ENCODE measurements at regions not wholly inside any gene's neighbourhood (a gene's known extent, or its start where the extent isn't known, plus 50 kb on each side); places are given as distances from the start of the nearest gene placed in this dataset.
"Not testable (repeated sequence)": the region's sequence is repeated elsewhere in the genome, so short reads cannot be mapped to it uniquely, and the experiment has no call there.

DNA sequence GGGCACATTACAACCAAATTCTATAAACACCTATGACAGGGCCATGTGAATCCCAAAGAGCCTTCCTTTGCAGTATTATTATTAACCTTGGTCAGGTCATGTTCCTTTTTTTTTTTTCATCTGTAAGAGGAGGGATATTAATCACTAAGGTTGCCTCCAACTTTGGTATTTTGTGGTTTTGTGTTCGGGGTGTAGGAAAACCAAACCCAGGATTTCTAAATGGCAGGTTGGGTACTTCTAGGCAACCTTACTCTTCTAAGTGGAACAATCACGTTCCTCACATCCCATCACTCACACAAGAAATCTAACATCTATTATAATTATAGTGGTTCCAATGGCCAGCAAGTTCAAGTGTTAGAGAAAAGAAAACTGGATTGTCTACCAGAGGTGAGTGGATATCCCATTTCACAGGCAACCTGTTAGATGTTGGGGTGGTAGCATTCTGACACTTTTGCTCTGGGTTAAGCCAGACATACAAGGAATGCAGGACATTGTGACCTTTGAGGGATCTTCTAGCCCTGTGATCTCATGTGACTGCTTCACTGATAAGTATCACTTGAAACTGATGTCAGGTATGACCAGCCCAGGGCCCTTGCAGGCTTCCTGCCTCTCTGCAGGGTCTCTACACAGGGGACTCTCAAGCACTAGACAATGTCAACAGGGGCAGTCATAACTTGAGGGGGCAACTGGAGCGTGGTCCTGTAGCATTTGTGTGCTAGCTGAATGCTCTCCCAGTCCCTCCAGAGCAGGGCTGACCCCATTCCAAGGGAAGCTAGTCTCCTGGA is 126.2 kb upstream of the VLDLR start:
- no peak for DNase-seq (ENCODE audit: low spot score)

DNA sequence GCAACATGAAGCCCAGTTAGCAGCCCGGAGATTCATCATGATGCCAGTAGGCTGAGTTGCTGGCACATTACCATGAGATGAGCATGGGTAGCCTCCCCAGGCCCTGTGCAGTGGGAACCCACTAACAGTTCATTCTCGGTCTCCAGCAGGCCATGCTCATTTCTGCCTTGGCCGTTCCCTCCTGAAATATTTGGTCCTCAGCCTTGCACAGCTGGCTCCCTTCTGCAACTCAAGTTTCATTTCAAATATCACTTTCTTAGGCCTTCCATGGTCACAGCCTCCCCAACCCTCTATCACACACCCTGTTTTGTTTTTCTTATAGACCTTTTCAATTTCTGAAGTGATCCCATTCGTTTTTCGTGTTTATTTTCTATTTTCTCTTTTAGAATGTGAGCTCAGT is 125.4 kb upstream of the VLDLR start:
- no peak for DNase-seq (ENCODE audit: low spot score)

DNA sequence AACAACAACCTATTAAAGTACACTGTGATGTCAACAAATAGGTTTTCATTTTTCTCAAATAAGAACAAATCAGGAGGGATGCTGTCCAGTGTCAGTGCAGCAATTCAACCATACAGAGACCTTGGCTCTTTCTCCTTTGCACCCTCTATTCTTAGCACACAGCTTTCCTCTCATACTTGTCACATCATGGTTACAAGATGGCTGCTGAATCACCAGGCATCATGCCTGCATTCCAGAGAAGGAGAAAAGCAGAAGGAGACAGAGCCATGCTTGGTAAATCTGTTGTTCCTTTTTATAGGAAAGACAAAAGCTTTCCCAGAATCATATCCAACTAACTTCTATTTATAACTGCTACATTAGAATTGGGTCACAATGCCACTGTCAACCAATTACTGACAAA is 124.7 kb upstream of the VLDLR start:
- DNase-seq (ENCODE audit: low spot score) = no peak

DNA sequence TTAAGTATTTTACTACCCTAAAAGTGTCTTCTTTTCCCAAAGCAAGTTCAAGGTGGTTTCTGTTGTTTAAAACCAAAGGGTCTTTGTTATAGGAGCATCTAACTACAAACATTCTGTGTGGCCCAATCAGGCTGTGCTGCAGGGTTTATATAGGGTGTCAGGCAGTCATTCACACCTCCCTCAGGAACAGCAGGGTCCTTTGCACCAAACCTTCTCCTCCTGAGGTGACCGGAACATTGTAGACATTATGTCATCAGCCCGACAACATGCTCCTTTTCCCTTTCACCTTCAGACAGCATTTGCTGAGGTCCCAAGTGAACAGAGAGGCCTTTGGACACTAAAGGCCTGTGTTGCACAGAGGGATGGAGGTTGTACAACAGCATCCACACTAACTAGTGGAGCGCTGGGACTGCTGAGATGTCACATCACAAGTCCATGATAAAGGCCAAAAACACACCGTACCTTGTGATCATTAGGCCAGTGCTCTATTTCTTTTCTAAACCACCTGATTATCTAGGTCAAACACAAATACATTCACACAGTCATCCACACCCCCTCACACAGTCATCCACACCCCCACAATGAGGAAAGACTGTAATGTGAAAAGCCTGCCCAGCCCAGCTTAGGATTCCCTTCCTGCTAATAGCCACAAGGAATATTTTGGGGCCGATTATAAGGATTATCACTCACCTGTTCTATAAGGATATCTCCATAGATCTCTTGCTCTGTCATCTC is 123.8 kb upstream of the VLDLR start:
- DNase-seq (ENCODE audit: low spot score) = no peak

DNA sequence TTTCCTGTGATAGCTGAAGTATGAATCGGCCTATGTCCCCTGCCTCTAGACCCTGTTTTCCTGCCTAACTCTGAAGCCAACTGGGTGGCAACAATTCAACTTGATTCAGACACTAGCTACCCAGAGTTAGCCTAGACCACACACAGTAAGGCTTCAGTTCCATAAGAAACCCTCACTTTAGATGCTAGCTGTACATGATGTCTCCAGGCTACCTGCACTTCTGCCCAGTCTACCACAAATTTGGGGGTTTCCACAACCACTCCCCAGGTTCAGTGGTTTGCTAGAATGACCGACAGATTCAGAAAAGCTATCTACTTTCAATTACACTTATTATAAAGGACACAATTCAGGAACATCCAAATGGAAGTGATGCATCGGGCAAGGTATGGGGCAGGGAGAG is 119.4 kb upstream of the VLDLR start:
- DNase-seq (ENCODE audit: low spot score) = no peak

DNA sequence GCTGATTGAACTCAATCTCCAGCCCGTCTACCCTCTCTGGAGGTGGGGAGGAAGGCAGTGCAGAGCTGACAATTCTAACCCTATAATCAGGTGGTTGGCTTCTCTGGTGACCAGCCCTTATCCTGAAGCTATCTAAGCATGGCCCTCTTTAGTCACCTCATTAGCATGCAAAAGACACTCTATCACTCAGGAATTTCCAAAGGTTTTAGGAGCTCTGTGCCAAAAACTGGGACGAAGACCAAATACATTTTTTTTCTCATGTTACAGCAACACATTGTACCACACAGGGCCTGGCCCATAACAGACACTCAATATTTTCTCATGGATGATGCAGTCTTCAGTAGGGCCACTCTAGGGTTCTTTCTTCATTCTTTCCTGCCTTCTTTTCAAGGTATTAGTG is 118.8 kb upstream of the VLDLR start:
- no peak for DNase-seq (ENCODE audit: low spot score)

DNA sequence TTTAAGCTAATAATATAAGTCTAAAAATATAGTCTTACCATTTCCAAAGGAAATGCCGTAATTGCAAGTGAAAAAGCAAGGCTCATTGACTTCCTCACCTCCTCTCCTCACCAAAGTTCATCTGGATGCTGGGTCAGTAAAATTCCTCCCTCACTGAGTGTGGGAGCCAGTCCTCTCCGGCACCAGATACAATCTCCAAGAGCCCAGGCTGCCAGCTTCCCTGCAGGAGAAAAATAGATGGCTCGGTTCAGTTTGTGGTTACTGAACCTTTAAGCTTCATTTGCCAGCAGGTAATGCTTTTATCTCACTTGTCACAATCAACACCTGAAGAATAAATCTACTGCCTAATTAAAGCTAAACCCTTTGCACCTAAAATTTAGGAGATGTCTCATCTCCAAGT is 115.3 kb upstream of the VLDLR start:
- DNase-seq (ENCODE audit: low spot score) = no peak

GRCh38 chr9:2523591-2523990 is 98.0 kb upstream of the VLDLR start:
- DNase-seq (ENCODE audit: low spot score) = no peak

DNA sequence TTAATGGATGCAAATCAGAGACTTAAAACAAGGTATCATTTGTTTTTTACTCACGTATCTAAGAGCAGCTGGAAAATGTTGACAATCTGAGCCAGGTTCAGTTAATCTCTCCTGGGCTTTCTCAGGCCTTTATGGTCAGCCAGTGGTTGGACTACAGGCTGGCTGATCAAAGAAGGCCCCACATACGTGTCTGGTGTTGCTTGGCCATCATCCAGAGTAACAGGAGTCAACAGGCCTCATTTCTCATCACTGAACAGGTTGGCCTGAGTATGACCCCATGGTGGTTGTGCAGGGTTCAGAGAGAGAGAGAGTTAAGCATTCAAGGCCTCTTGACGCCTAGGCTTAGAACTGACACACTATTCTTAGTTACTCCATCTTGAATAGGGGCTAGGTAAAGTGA is 97.0 kb upstream of the VLDLR start:
- DNase-seq (ENCODE audit: low spot score) = no peak

DNA sequence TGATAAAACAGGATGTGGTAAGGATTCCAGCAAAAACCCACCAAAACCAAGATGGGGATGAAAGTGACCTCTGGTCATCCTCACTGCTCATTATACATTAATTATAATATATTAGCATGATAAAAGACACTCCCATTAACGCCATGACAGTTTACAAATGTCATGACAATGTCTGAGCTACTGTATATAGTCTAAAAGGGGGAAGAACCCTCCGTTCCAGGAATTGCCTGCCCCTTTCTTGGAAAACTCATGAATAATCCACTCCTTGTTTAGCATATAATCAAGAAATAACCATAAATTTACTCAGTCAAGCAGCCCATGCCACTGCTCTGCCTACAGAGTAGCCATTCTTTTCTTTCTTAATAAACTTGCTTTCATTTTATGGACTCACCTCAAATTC is 96.4 kb upstream of the VLDLR start:
- no peak for DNase-seq (ENCODE audit: low spot score)

DNA sequence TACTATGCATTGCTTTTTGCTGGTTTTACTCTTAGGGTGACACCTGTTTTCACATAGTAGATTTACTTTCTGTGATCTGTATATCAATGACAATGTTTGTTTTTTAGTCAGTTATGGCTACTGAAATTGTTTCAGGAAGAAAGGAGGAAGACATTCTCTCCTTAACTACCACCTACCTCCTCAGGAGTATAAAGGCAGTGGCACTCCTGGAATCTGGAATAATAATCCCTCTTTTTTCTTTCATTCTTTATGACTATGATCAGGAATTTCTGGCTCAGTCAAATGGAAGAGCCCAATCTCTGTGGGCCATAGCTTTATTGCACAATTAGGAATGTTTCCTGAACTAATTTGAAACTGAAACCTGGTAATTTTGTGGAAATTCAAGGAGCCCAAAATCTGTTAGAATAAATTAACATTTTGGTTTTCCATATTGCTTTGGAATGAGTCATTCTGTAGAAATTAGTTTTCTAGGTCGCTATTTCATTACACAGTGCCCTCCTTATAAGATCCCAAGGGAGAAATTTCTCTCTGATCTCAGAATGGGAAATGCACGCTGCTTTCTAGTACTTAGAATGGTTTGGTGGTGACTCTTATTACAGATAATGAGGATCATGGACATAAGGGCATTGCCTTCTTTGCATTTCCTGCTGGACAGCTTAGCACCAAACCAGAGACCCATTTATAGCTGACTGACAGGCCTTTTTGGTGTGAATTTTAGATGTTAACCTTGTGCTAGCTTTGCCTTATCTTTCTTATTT is 95.3 kb upstream of the VLDLR start:
- DNase-seq (ENCODE audit: low spot score) = no peak

- DNase-seq (ENCODE audit: low spot score) = no peak
These were observed 90.1 kb upstream of the VLDLR start for GRCh38 chr9:2531481-2531880.

DNA sequence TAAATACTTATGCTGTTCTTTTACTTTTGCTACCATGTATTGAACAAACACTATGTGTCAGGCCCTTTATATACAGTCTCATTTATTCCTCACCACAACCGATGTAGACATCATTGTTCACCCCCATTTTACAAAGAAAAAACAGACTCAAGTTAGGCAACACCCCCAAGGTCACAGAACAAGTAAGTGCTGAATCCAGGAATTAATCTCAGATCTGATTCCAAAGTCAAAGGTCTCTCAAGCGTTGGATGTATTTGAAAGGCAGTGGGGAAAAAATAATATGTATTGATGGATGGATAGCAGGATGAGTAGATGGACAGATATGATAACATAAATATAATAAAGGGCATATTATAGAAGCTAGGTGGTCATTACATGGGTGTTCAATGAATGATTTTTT is 85.1 kb upstream of the VLDLR start:
- no peak for DNase-seq (ENCODE audit: low spot score)

DNA sequence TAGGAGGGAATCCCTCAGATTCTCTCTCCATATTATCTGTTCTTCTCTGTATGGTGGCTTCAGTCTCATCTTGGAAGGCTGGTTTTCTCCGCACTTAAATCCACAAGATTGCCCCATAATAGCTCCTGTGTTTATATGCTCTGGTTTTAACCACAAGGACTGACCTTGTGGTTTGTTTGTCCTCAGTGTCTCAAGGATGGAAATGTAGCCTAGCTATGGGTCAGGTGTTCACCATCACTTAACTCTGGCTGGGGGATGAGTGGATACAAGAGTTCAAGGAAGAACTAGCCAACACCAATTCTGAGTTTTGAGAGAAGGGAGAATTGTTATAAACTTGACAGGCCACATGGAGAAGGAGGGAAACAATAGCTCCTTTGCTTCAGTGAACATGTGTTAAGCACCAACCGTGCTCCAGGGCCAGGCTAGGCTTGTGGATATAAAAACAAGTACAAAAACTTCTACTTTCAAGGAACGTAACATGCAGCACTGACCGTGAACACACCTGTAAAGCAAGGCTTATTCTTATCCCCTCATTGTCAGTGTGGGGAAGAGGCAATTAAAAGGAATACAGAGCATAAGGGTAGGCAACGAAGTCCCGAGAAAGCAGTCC is 75.6 kb upstream of the VLDLR start:
- DNase-seq (ENCODE audit: low spot score) = no peak

GRCh38 chr9:2555899-2556600 is 65.5 kb upstream of the VLDLR start:
- not testable (repeated sequence) for DNase-seq (ENCODE audit: low spot score)

DNA sequence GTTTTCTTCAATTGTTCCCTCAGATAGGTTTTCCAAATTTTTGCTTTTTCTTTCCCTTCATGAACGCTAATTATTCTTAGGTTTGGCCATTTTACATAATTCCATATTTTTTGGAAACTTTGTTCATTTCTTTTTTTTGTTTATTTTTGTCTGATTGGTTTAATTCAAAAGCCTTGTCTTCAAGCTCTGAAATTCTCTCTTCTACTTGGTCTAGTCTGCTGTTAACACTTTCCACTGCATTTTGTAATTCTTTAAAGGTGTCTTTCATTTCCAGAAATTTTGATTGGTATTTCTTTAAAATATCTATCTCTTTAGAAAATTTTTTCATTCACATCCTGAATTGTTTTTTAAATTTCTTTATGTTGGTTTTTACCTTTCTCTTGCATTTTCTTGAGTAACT is 63.9 kb upstream of the VLDLR start:
- DNase-seq (ENCODE audit: low spot score) = no peak

- DNase-seq (ENCODE audit: low spot score) = no peak
These were observed 62.1 kb upstream of the VLDLR start for GRCh38 chr9:2559192-2560152.

- DNase-seq (ENCODE audit: low spot score) = no peak
These were observed 61.4 kb upstream of the VLDLR start for GRCh38 chr9:2560180-2560579.

GRCh38 chr9:2565676-2566340 is 55.8 kb upstream of the VLDLR start:
- no peak for DNase-seq (ENCODE audit: low spot score)

DNA sequence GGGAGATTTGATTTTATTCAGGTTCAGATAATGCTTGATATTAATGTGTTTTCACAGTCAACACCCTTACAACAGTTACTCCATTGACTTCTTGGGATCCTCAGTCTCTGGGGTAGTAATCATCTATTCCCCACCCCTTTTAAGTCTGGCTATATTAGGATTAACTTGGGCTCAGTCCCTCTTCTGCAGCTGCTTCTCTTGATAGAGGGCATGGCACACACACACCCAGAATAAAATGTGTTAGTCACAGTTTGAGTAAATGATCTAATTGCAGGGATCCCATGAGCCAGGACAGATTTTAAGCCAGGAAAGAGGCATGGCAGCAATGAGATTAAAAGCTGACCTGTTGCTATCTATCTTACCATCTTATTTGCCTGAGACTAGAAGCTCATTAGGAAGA is 53.7 kb upstream of the VLDLR start:
- no peak for DNase-seq (ENCODE audit: low spot score)
